A549 (cell line): ENCODE measurements at regions not wholly inside any gene's neighbourhood (a gene's known extent, or its start where the extent isn't known, plus 50 kb on each side); places are given as distances from the start of the nearest gene placed in this dataset.

Experiments
- ATOH8 ChIP-seq: fragments of 250-450 bp; sonication (Bioruptor Pico); IDR thresholded peaks from 2 replicates; pipeline ENCODE4 v1.5.0; 2020; ENCODE audit warnings: low read depth, mild to moderate bottlenecking, moderate library complexity
- PHF8 ChIP-seq: fragments of 200-600 bp; sonication (generic); IDR thresholded peaks from 2 replicates; pipeline ENCODE4 v1.6.1; 2016; ENCODE audit warnings: low read depth, mild to moderate bottlenecking, antibody characterized with exemption, moderate library complexity, borderline replicate concordance
- POLR2A ChIP-seq: IDR thresholded peaks from 2 replicates; pipeline ENCODE4 v1.6.1; 2012; ENCODE audit warnings: mild to moderate bottlenecking, low read length

- TF ChIP-seq PHF8 (no peak), ATOH8 (CRISPR knock-in tag) (no peak), POLR2A (no peak)
Measured at GRCh38 chr12:97951717-97952116, 489.1 kb downstream of the RMST start.
